MM.1S (cell line): ENCODE measurements at regions not wholly inside any gene's neighbourhood (a gene's known extent, or its start where the extent isn't known, plus 50 kb on each side); places are given as distances from the start of the nearest gene placed in this dataset.

ENCODE experiments used
- CTCF ChIP-seq: fragments of 300-600 bp; sonication (generic); IDR thresholded peaks from 2 replicates; pipeline ENCODE4 v1.5.1; 2016; ENCODE audit warnings: antibody characterized with exemption, low read length, mixed read lengths
- EZH2phosphoT487 ChIP-seq: fragments of 300-600 bp; sonication (generic); IDR thresholded peaks from 2 replicates; pipeline ENCODE4 v1.6.1; 2018; ENCODE audit warnings: antibody characterized with exemption, low read length

- TF ChIP-seq CTCF (no peak), EZH2phosphoT487 (no peak)
Observed at GRCh38 chr5:20262896-20263295, 274.9 kb upstream of the CDH18 start.
